Eye (tissue), 1 donor: ENCODE measurements at regions not wholly inside any gene's neighbourhood (a gene's known extent, or its start where the extent isn't known, plus 50 kb on each side); places are given as distances from the start of the nearest gene placed in this dataset.
A peak's percentile ranks its signal among the peaks of the same experiment; 100 is the strongest.

Experiments
- DNase-seq: peaks from one replicate; pipeline ENCODE4 v3.0.0-alpha.2; 2015

GRCh38 chr5:10842823-10843222, 81.8 kb upstream of the DAP start:
- no peak for DNase-seq

- no peak for DNase-seq
Observed at GRCh38 chr5:10839916-10840599, 79.0 kb upstream of the DAP start.

GRCh38 chr5:10839118-10839517, 78.1 kb upstream of the DAP start:
- no peak for DNase-seq

GRCh38 chr5:10838038-10838437, 77.0 kb upstream of the DAP start:
- no peak for DNase-seq

- no peak for DNase-seq
Observed at GRCh38 chr5:10836986-10837385, 76.0 kb upstream of the DAP start.

GRCh38 chr5:10834695-10835094, 73.7 kb upstream of the DAP start:
- DNase-seq = no peak

GRCh38 chr5:10832987-10833386, 72.0 kb upstream of the DAP start:
- peak; percentile 18 for DNase-seq

- no peak for DNase-seq
Observed at GRCh38 chr5:10832421-10832820, 71.4 kb upstream of the DAP start.

GRCh38 chr5:10831419-10831818, 70.4 kb upstream of the DAP start:
- no peak for DNase-seq

GRCh38 chr5:10828241-10828640, 67.2 kb upstream of the DAP start:
- no peak for DNase-seq

- DNase-seq = no peak
Observed at GRCh38 chr5:10827571-10827970, 66.5 kb upstream of the DAP start.

- DNase-seq = no peak
Observed at GRCh38 chr5:10826971-10827370, 65.9 kb upstream of the DAP start.

GRCh38 chr5:10825897-10826644, 65.0 kb upstream of the DAP start:
- DNase-seq = no peak

GRCh38 chr5:10812218-10812617, 51.2 kb upstream of the DAP start:
- DNase-seq = no peak
